Activated T-helper 2 cell treated with anti-CD3 and anti-CD28 coated beads, Interferon-gamma antibody, Interleukin-2, Interleukin-4, amounts not matched to agents 10 μg/mL and 5 μg/mL and 100 μg/mL, durations not matched to agents 14 hours and 24 hours and 36 hours (primary cell): ENCODE measurements at regions not wholly inside any gene's neighbourhood (a gene's known extent, or its start where the extent isn't known, plus 50 kb on each side); places are given as distances from the start of the nearest gene placed in this dataset.
"Not testable (repeated sequence)": the region's sequence is repeated elsewhere in the genome, so short reads cannot be mapped to it uniquely, and the experiment has no call there.

ENCODE experiments used
- DNase-seq: peaks from one replicate; pipeline ENCODE4 v3.0.0; 2021; ENCODE audit warnings: low spot score
- H3K27ac Mint-ChIP-seq: one replicate; pipeline ENCODE4 v1.8.0; 2021; ENCODE audit warnings: mixed read lengths
- H3K27me3 Mint-ChIP-seq: one replicate; pipeline ENCODE4 v1.8.0; 2021; ENCODE audit warnings: low read depth, mixed read lengths
- H3K36me3 Mint-ChIP-seq: one replicate; pipeline ENCODE4 v1.8.0; 2021; ENCODE audit warnings: low read depth, mixed read lengths
- H3K4me1 Mint-ChIP-seq: one replicate; pipeline ENCODE4 v1.8.0; 2021; ENCODE audit warnings: low read depth, mixed read lengths
- H3K4me3 Mint-ChIP-seq: one replicate; pipeline ENCODE4 v1.8.0; 2021; ENCODE audit warnings: low read depth, mild to moderate bottlenecking, moderate library complexity, mixed read lengths
- H3K9me3 Mint-ChIP-seq: one replicate; pipeline ENCODE4 v1.8.0; 2021; ENCODE audit warnings: mixed read lengths
- intact Hi-C: fragments of 100-400 bp; cut with micrococcal nuclease; formaldehyde crosslinking; loops from one replicate; pipeline ENCODE4 v1.15.1; 2023

- H3K27me3 Mint-ChIP-seq: no peaks in the 10 kb centered on the region
- no peak overlapping the region for H3K27ac Mint-ChIP-seq
- no peak overlapping the region for H3K4me3 Mint-ChIP-seq
- intact Hi-C loops: no loop called here
- H3K36me3 Mint-ChIP-seq: no peaks in the 10 kb centered on the region
- H3K4me1 Mint-ChIP-seq: no peaks in the 10 kb centered on the region
- DNase-seq: no peak
- no peaks in the 10 kb centered on the region for H3K9me3 Mint-ChIP-seq
These were observed 57.4 kb upstream of the ZBTB20 start for GRCh38 chr3:115204475-115204874.

- H3K36me3 Mint-ChIP-seq: no peaks in the 10 kb centered on the region
- no peaks in the 10 kb centered on the region for H3K9me3 Mint-ChIP-seq
- DNase-seq: no peak
- H3K27me3 Mint-ChIP-seq: no peaks in the 10 kb centered on the region
- H3K4me3 Mint-ChIP-seq: no peak overlapping the region
- no peaks in the 10 kb centered on the region for H3K4me1 Mint-ChIP-seq
- H3K27ac Mint-ChIP-seq: no peak overlapping the region
- intact Hi-C loops: no loop called here
These were observed 61.1 kb upstream of the ZBTB20 start for GRCh38 chr3:115208066-115208750.

GRCh38 chr3:115211810-115212492 lies 64.9 kb upstream of the ZBTB20 start:
- intact Hi-C loops: no loop called here

GRCh38 chr3:115212615-115213014 lies 65.5 kb upstream of the ZBTB20 start:
- Mint-ChIP-seq H3K27me3 (no peaks in the 10 kb centered on the region), H3K27ac (no peak overlapping the region), H3K4me1 (no peaks in the 10 kb centered on the region), H3K9me3 (no peaks in the 10 kb centered on the region), H3K36me3 (no peaks in the 10 kb centered on the region), H3K4me3 (no peak overlapping the region)
- no peak for DNase-seq
- intact Hi-C loops: no loop called here

More at GRCh38 chr3:115211810-115212492, 64.9 kb upstream of the ZBTB20 start:
- no peaks in the 10 kb centered on the region for H3K9me3 Mint-ChIP-seq
- H3K4me3 Mint-ChIP-seq: no peak overlapping the region
- no peaks in the 10 kb centered on the region for H3K27me3 Mint-ChIP-seq
- H3K4me1 Mint-ChIP-seq: no peaks in the 10 kb centered on the region
- no peak overlapping the region for H3K27ac Mint-ChIP-seq
- DNase-seq: no peak
- H3K36me3 Mint-ChIP-seq: no peaks in the 10 kb centered on the region

GRCh38 chr3:115213052-115213451 lies 66.0 kb upstream of the ZBTB20 start:
- H3K27me3 Mint-ChIP-seq, DNase-seq, H3K36me3 Mint-ChIP-seq, H3K27ac Mint-ChIP-seq, intact Hi-C loops, H3K4me1 Mint-ChIP-seq, H3K4me3 Mint-ChIP-seq, H3K9me3 Mint-ChIP-seq: not testable (repeated sequence)

GRCh38 chr3:115217292-115217677 lies 70.2 kb upstream of the ZBTB20 start:
- H3K4me1 Mint-ChIP-seq: no peaks in the 10 kb centered on the region
- no peak for DNase-seq
- intact Hi-C loops: loop anchor here (1.0 to 2.0 kb wide), 2 partner anchors 476 to 598 kb away; no protein-coding TSS in a partner anchor
- no peaks in the 10 kb centered on the region for H3K36me3 Mint-ChIP-seq
- no peaks in the 10 kb centered on the region for H3K9me3 Mint-ChIP-seq
- H3K4me3 Mint-ChIP-seq: no peak overlapping the region
- no peak overlapping the region for H3K27ac Mint-ChIP-seq
- H3K27me3 Mint-ChIP-seq: peaks cover 11% of the 10 kb centered on the region

GRCh38 chr3:115217678-115218451 lies 70.8 kb upstream of the ZBTB20 start:
- no peaks in the 10 kb centered on the region for H3K9me3 Mint-ChIP-seq
- peaks cover 14% of the 10 kb centered on the region for H3K27me3 Mint-ChIP-seq
- H3K36me3 Mint-ChIP-seq: no peaks in the 10 kb centered on the region
- H3K4me1 Mint-ChIP-seq: no peaks in the 10 kb centered on the region
- no peak for DNase-seq
- no peak overlapping the region for H3K27ac Mint-ChIP-seq
- H3K4me3 Mint-ChIP-seq: no peak overlapping the region
- intact Hi-C loops: loop anchor here (1.0 to 2.0 kb wide), 2 partner anchors 475 to 597 kb away; no protein-coding TSS in a partner anchor

GRCh38 chr3:115218859-115219258 lies 71.8 kb upstream of the ZBTB20 start:
- Mint-ChIP-seq H3K9me3 (no peaks in the 10 kb centered on the region), H3K36me3 (no peaks in the 10 kb centered on the region), H3K27ac (no peak overlapping the region), H3K27me3 (peaks cover 18% of the 10 kb centered on the region), H3K4me1 (no peaks in the 10 kb centered on the region), H3K4me3 (no peak overlapping the region)
- DNase-seq: no peak
- intact Hi-C loops: no loop called here

- H3K4me1 Mint-ChIP-seq: no peaks in the 10 kb centered on the region
- H3K9me3 Mint-ChIP-seq: no peaks in the 10 kb centered on the region
- intact Hi-C loops: no loop called here
- DNase-seq: no peak
- no peaks in the 10 kb centered on the region for H3K36me3 Mint-ChIP-seq
- H3K4me3 Mint-ChIP-seq: no peak overlapping the region
- H3K27me3 Mint-ChIP-seq: peaks cover 20% of the 10 kb centered on the region
- no peak overlapping the region for H3K27ac Mint-ChIP-seq
These were observed 77.6 kb upstream of the ZBTB20 start for GRCh38 chr3:115224687-115225086.

- Mint-ChIP-seq H3K4me1 (no peaks in the 10 kb centered on the region), H3K27me3 (peaks cover 17% of the 10 kb centered on the region), H3K36me3 (no peaks in the 10 kb centered on the region), H3K9me3 (no peaks in the 10 kb centered on the region), H3K4me3 (no peak overlapping the region), H3K27ac (no peak overlapping the region)
- intact Hi-C loops: no loop called here
- DNase-seq: no peak
These were observed 79.9 kb upstream of the ZBTB20 start for GRCh38 chr3:115226844-115227445.

GRCh38 chr3:115227461-115227860 lies 80.4 kb upstream of the ZBTB20 start:
- Mint-ChIP-seq H3K36me3 (no peaks in the 10 kb centered on the region), H3K4me3 (no peak overlapping the region), H3K27me3 (peaks cover 17% of the 10 kb centered on the region), H3K4me1 (no peaks in the 10 kb centered on the region), H3K9me3 (no peaks in the 10 kb centered on the region), H3K27ac (no peak overlapping the region)
- intact Hi-C loops: no loop called here
- DNase-seq: no peak

- intact Hi-C loops: no loop called here
- Mint-ChIP-seq H3K9me3 (no peaks in the 10 kb centered on the region), H3K36me3 (no peaks in the 10 kb centered on the region), H3K27me3 (peaks cover 13% of the 10 kb centered on the region), H3K4me1 (no peaks in the 10 kb centered on the region), H3K27ac (no peak overlapping the region), H3K4me3 (no peak overlapping the region)
- no peak for DNase-seq
These were observed 81.2 kb upstream of the ZBTB20 start for GRCh38 chr3:115228266-115228665.
